DOHH2 (cell line): ENCODE measurements at regions not wholly inside any gene's neighbourhood (a gene's known extent, or its start where the extent isn't known, plus 50 kb on each side); places are given as distances from the start of the nearest gene placed in this dataset.

Experiments used
- H3F3A ChIP-seq: fragments of 200-600 bp; sonication (generic), shearing (Covaris generic); 2 replicates; pipeline ENCODE4 v1.6.0; 2016; ENCODE audit warnings: antibody characterized with exemption, mild to moderate bottlenecking; ENCODE audit not compliant: control insufficient read depth, insufficient read depth
- H3K27ac ChIP-seq: fragments of 200-600 bp; sonication (generic); 2 replicates; pipeline ENCODE4 v1.5.1; 2014; ENCODE audit warnings: low read depth, mild to moderate bottlenecking, low read length, moderate library complexity
- H3K27me3 ChIP-seq: fragments of 200-600 bp; sonication (generic); 2 replicates; pipeline ENCODE4 v1.6.1; 2014; ENCODE audit warnings: mild to moderate bottlenecking, low read length, mixed read lengths; ENCODE audit not compliant: control insufficient read depth
- H3K36me3 ChIP-seq: fragments of 200-600 bp; sonication (generic); 2 replicates; pipeline ENCODE4 v1.6.1; 2014; ENCODE audit warnings: mild to moderate bottlenecking, low read length, moderate library complexity, mixed read lengths; ENCODE audit not compliant: control insufficient read depth
- H3K4me1 ChIP-seq: fragments of 200-600 bp; sonication (generic); 2 replicates; pipeline ENCODE4 v1.6.1; 2014; ENCODE audit warnings: mild to moderate bottlenecking, low read length, mixed read lengths; ENCODE audit not compliant: control insufficient read depth
- H3K4me2 ChIP-seq: fragments of 200-600 bp; sonication (generic); 2 replicates; pipeline ENCODE4 v1.6.0; 2014; ENCODE audit warnings: mild to moderate bottlenecking, low read length, moderate library complexity
- H3K4me3 ChIP-seq: fragments of 200-600 bp; sonication (generic); 2 replicates; pipeline ENCODE4 v1.5.1; 2014; ENCODE audit warnings: mild to moderate bottlenecking, low read length, mixed read lengths
- H3K79me2 ChIP-seq: fragments of 200-600 bp; sonication (generic); 2 replicates; pipeline ENCODE4 v1.6.1; 2014; ENCODE audit warnings: mild to moderate bottlenecking, low read length, mixed read lengths; ENCODE audit not compliant: control insufficient read depth
- H3K9me2 ChIP-seq: fragments of 200-600 bp; sonication (generic); replicated peaks from 2 replicates; pipeline ENCODE4 v1.6.1; 2014; ENCODE audit warnings: mild to moderate bottlenecking, low read length, mixed read lengths; ENCODE audit not compliant: control insufficient read depth
- H3K9me3 ChIP-seq: fragments of 200-600 bp; sonication (generic); 2 replicates; pipeline ENCODE4 v1.6.1; 2014; ENCODE audit warnings: antibody characterized with exemption, low read length, mixed read lengths; ENCODE audit not compliant: control insufficient read depth, insufficient read depth
- H4K20me1 ChIP-seq: fragments of 200-600 bp; sonication (generic); 2 replicates; pipeline ENCODE4 v1.6.0; 2014; ENCODE audit warnings: low read depth, mild to moderate bottlenecking, antibody characterized with exemption, low read length, moderate library complexity; ENCODE audit not compliant: control insufficient read depth, insufficient read depth
- CTCF ChIP-seq: fragments of 200-600 bp; sonication (generic); IDR thresholded peaks from one replicate; pipeline ENCODE4 v1.5.1; 2014; ENCODE audit warnings: antibody characterized with exemption, mild to moderate bottlenecking, low read depth, low read length; ENCODE audit not compliant: poor library complexity, severe bottlenecking
- EZH2phosphoT487 ChIP-seq: fragments of 200-600 bp; sonication (generic); IDR thresholded peaks from 2 replicates; pipeline ENCODE4 v1.6.1; 2017; ENCODE audit warnings: borderline replicate concordance, mild to moderate bottlenecking, antibody characterized with exemption, low read length, moderate library complexity, mixed read lengths

GRCh38 chr14:104385111-104385510 lies 194.5 kb upstream of the C14orf180 start:
- H3K9me3 ChIP-seq, result no peaks in the 10 kb centered on the region

GRCh38 chr14:104385531-104386101 lies 193.9 kb upstream of the C14orf180 start:
- Histone ChIP-seq H3K4me3 (no peak overlapping the region), H3F3A (no peaks in the 10 kb centered on the region), H3K9me3 (no peaks in the 10 kb centered on the region), H3K4me1 (no peaks in the 10 kb centered on the region), H3K36me3 (no peaks in the 10 kb centered on the region), H4K20me1 (no peaks in the 10 kb centered on the region), H3K79me2 (no peaks in the 10 kb centered on the region), H3K27ac (no peak overlapping the region), H3K9me2 (no peaks in the 10 kb centered on the region), H3K4me2 (no peak overlapping the region), H3K27me3 (peaks cover 3% of the 10 kb centered on the region; the same call in 1 of the 2 replicates)
- TF ChIP-seq EZH2phosphoT487 (no peak), CTCF (no peak)

More at GRCh38 chr14:104385111-104385510, 194.5 kb upstream of the C14orf180 start:
- Histone ChIP-seq H3K79me2 (no peaks in the 10 kb centered on the region), H3K36me3 (no peaks in the 10 kb centered on the region), H3K4me3 (no peak overlapping the region), H3K9me2 (no peaks in the 10 kb centered on the region), H3F3A (no peaks in the 10 kb centered on the region), H3K27me3 (peaks cover 3% of the 10 kb centered on the region; the same call in 1 of the 2 replicates), H3K4me2 (no peak overlapping the region), H4K20me1 (no peaks in the 10 kb centered on the region), H3K4me1 (no peaks in the 10 kb centered on the region), H3K27ac (no peak overlapping the region)
- TF ChIP-seq CTCF (no peak), EZH2phosphoT487 (no peak)

GRCh38 chr14:104386151-104386841 lies 193.3 kb upstream of the C14orf180 start:
- Histone ChIP-seq H4K20me1 (no peaks in the 10 kb centered on the region), H3K4me3 (no peak overlapping the region), H3K9me2 (no peaks in the 10 kb centered on the region), H3K4me2 (no peak overlapping the region), H3F3A (no peaks in the 10 kb centered on the region), H3K79me2 (no peaks in the 10 kb centered on the region), H3K9me3 (no peaks in the 10 kb centered on the region), H3K36me3 (no peaks in the 10 kb centered on the region), H3K27me3 (no peaks in the 10 kb centered on the region), H3K4me1 (no peaks in the 10 kb centered on the region), H3K27ac (no peak overlapping the region)
- TF ChIP-seq EZH2phosphoT487 (no peak), CTCF (no peak)
